ENCODE measurements at regions not wholly inside any gene's neighbourhood (a gene's known extent, or its start where the extent isn't known, plus 50 kb on each side); places are given as distances from the start of the nearest gene placed in this dataset.
A peak's percentile ranks its signal among the peaks of the same experiment; 100 is the strongest.

DNA sequence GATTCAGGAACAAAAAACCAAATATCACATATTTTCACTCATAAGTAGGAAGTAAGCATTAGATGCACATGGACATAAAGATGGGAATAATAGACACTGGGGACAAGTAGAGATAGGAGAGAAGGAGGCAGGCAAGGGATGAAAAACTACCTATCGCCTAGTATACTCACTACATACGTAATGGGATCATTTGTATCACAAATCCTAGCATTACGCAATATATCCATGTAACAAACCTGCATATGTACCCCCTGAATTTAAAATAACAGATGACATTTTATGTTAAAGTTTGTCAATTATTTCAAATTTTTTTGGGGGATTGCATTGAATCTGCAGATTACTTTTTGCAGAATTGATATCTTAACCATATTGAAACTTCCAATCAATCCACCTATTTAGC, 660.5 kb upstream of the MAN1A1 start:
- Histone ChIP-seq H3K9me3 (no peaks in the 10 kb centered on the region), H3K36me3 (no peaks in the 10 kb centered on the region), H3K4me3 (no peak overlapping the region), H3K27ac (no peak overlapping the region), H3K27me3 (no peaks in the 10 kb centered on the region), H3K4me1 (no peaks in the 10 kb centered on the region)
- TF ChIP-seq POLR2A (IDR thresholded peaks at IDR 0.05) (no peak), CTCF (IDR thresholded peaks at IDR 0.05) (no peak)
- DNase-seq = no peak

DNA sequence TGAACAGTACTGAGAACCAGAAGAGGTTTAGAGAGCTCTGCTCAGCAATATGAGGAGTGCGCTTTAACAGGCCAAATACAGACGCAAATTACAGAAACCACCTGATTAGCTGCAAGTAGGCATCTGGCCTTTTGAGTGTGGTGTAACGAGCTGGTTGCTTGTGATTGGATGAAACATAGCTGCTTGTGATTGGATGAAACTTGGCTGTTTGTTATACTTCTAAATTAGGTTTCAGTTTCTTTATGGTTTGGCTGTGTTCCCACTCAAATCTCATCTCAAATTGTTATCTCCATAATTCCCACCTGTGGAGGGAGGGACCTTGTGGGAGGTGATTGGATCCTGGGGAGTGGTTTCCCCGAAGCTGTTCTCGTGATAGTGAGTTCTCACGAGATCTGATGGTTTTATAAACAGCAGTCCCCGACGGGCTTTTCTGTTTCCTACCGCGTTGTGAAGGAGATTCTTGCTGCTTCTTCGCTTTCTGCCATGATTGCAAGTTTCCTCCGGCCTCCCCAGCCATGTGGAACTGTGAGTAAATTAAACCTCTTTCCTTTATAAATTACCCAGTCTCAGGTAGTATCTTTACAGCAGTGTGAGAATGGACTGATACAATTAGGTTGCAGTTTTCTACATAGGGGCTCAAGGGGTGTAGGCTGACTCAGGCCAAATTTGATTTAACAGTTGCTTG, 655.9 kb upstream of the MAN1A1 start:
- Histone ChIP-seq H3K27ac (no peak overlapping the region), H3K4me1 (no peaks in the 10 kb centered on the region), H3K4me3 (no peak overlapping the region), H3K36me3 (no peaks in the 10 kb centered on the region), H3K27me3 (no peaks in the 10 kb centered on the region), H3K9me3 (no peaks in the 10 kb centered on the region)
- no peak for DNase-seq
- no peak for TF ChIP-seq POLR2A (IDR thresholded peaks at IDR 0.05)

DNA sequence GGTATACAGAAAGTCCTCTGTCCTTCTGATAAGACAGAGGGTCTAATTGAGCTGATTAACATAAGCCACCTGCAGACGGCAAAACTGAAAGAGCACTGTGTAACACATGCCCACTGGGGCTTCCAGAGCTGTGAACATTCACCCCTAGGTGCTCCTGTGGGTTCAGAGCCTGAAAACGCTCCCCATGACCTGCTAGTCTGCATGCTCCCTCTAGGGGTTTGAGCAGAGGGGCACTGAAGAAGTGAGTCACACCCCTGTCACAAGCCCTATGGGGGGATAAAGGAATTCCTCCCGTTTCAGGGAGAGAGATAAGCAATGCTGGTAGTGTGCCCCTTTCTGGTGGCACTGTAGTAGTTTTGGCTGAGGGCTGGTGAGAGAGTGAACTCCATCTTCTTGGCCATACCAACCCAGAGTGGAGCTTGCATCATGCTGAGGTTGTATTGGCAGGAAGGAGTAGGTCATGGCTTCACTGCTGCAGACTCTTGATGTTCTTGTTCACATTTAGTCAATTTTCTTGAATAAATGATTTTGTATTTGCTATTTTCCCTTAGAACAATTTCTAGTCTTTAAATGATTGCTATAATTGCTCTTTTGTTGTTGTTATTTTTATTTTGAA, 637.5 kb upstream of the MAN1A1 start:
- no peak for DNase-seq
- no peak overlapping the region for H3K27ac ChIP-seq
- H3K4me1 ChIP-seq = no peaks in the 10 kb centered on the region
- no peak overlapping the region for H3K4me3 ChIP-seq
- no peaks in the 10 kb centered on the region for H3K36me3 ChIP-seq
- H3K27me3 ChIP-seq = no peaks in the 10 kb centered on the region
- TF ChIP-seq CTCF (IDR thresholded peaks at IDR 0.05) (no peak), POLR2A (IDR thresholded peaks at IDR 0.05) (no peak)
- no peaks in the 10 kb centered on the region for H3K9me3 ChIP-seq

DNA sequence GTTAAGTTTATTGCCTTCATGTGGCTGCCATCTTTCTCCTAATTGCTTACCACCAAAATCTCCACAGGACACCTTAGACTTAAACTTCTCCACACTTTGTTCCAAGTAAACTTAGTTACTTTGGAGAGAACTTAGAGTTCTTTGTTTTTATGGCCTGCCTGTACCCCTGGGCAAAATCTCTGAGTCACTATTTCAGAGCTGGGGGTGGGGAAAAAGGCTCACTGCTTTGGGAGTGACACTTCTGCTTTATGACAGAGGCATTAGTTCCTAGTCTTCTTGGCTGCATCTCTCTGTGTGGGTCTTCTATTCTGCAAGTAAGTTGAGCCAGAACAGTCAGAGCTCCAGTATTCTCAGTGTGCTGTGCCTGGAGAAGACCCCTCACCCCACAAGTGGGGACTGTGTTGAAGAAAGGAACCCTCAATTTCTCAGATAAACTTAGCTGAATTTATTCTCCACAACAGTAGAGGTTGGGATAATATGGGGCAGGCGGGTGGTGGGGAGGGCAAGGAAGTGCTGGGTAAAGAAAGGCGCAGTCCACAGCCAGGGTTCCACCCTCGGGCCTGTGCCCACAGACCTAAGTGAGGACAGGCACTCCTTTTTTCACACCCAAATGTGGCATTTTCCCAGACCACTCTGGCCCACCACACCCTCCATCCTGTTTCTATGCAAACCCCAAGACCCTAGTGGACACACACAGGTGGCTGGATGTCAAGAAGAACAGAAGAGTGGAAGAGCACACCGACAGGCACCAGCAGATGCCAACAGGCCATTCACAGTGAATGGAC, 636.6 kb upstream of the MAN1A1 start:
- no peak for DNase-seq
- H3K27ac ChIP-seq = no peak overlapping the region
- H3K4me1 ChIP-seq = no peaks in the 10 kb centered on the region

DNA sequence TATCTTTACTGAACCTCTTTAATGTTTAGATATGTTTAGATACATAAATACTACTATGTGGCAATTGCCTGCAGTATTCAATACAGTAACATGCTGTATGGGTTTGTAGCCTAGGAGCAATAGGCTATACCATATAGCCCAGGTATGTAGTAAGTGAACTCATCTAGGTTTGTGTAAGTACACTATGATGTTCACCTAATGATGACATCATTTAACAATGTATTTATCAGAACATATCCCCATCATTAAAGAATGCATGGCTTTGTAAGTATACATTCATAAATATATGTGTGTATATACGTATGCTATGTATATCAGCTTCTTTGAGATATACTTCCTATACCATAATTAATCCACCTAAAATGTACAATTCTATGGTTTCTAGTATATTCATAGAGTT, 631.2 kb upstream of the MAN1A1 start:
- H3K27ac ChIP-seq = no peak overlapping the region
- no peaks in the 10 kb centered on the region for H3K9me3 ChIP-seq
- no peak overlapping the region for H3K4me3 ChIP-seq
- no peaks in the 10 kb centered on the region for H3K36me3 ChIP-seq
- DNase-seq = no peak
- TF ChIP-seq POLR2A (IDR thresholded peaks at IDR 0.05) (no peak), CTCF (IDR thresholded peaks at IDR 0.05) (no peak)
- H3K4me1 ChIP-seq = no peaks in the 10 kb centered on the region
- no peaks in the 10 kb centered on the region for H3K27me3 ChIP-seq

More for the DNA sequence above, 636.6 kb upstream of the MAN1A1 start:
- no peaks in the 10 kb centered on the region for H3K36me3 ChIP-seq
- TF ChIP-seq CTCF (IDR thresholded peaks at IDR 0.05) (no peak), POLR2A (IDR thresholded peaks at IDR 0.05) (no peak)
- H3K4me3 ChIP-seq = no peak overlapping the region
- no peaks in the 10 kb centered on the region for H3K9me3 ChIP-seq
- no peaks in the 10 kb centered on the region for H3K27me3 ChIP-seq

GRCh38 chr6:119979862-119980261, 630.3 kb upstream of the MAN1A1 start:
- Histone ChIP-seq H3K27ac (no peak overlapping the region), H3K36me3 (no peaks in the 10 kb centered on the region), H3K27me3 (no peaks in the 10 kb centered on the region), H3K4me1 (no peaks in the 10 kb centered on the region), H3K9me3 (no peaks in the 10 kb centered on the region), H3K4me3 (no peak overlapping the region)
- TF ChIP-seq POLR2A (IDR thresholded peaks at IDR 0.05) = no peak
- peak in 1 of 6 experiments; percentile 8 for TF ChIP-seq CTCF (IDR thresholded peaks at IDR 0.05)
- no peak for DNase-seq

Data from Peyer's patch (tissue), 4 donors.